ENCODE measurements at regions not wholly inside any gene's neighbourhood (a gene's known extent, or its start where the extent isn't known, plus 50 kb on each side); places are given as distances from the start of the nearest gene placed in this dataset.
"Not testable (repeated sequence)": the region's sequence is repeated elsewhere in the genome, so short reads cannot be mapped to it uniquely, and the experiment has no call there.

DNA sequence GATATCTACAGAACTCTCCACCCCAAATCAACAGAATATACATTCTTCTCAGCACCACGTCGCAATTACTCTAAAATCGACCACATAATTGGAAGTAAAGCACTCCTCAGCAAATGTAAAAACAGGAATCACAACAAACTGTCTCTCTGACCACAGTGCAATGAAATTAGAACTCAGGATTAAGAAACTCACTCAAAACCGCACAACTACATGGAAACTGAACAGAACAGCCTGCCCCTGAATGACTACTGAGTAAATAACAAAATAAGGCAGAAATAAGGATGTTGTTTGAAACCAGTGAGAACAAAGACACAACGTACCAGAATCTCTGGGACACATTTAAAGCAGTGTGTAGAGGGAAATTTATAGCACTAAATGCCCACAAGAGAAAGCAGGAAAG lies 156.3 kb upstream of the SPRY1 start:
- H3K36me3 Mint-ChIP-seq (ENCODE audit: low read depth); intact Hi-C loops (cut with micrococcal nuclease); H3K4me3 Mint-ChIP-seq; DNase-seq; H3K4me1 Mint-ChIP-seq (ENCODE audit: low read depth); H3K27me3 Mint-ChIP-seq (ENCODE audit: low read depth); CTCF ChIA-PET; H3K27ac Mint-ChIP-seq: not testable (repeated sequence)
- H3K9me3 Mint-ChIP-seq, result peaks cover 14% of the 10 kb centered on the region

GRCh38 chr4:123243220-123243619 lies 153.4 kb upstream of the SPRY1 start:
- H3K9me3 Mint-ChIP-seq, result peaks cover 14% of the 10 kb centered on the region
- H3K4me3 Mint-ChIP-seq; H3K4me1 Mint-ChIP-seq (ENCODE audit: low read depth); intact Hi-C loops (cut with micrococcal nuclease); DNase-seq; CTCF ChIA-PET; H3K27ac Mint-ChIP-seq; H3K36me3 Mint-ChIP-seq (ENCODE audit: low read depth); H3K27me3 Mint-ChIP-seq (ENCODE audit: low read depth): not testable (repeated sequence)

GRCh38 chr4:123244137-123244536 lies 152.5 kb upstream of the SPRY1 start:
- Mint-ChIP-seq H3K27ac (no peak overlapping the region), H3K4me3 (no peak overlapping the region), H3K4me1 (ENCODE audit: low read depth) (no peaks in the 10 kb centered on the region), H3K9me3 (peaks cover 14% of the 10 kb centered on the region), H3K36me3 (ENCODE audit: low read depth) (no peaks in the 10 kb centered on the region), H3K27me3 (ENCODE audit: low read depth) (no peaks in the 10 kb centered on the region)
- DNase-seq, result no peak
- intact Hi-C loops (cut with micrococcal nuclease), result no loop called here
- CTCF ChIA-PET, result no interaction called here

DNA sequence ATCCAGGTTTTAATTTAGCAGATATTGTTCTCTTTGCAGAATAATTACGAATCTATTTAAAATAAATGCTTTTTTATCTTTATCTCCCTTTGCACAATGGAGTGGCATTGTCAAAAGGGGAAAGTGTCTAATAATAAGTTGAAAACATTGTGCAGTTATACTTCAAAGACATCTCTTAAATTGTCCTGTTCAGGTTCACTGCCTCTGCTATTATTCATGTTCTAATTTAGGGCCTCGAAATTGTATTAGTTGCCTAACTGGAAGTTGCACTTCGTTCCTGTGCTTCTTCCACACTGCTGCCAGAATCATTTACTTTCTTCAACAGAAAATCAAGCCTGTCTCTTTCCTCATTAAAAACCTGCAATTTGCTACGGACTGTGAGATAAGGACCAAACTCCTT lies 150.5 kb upstream of the SPRY1 start:
- no peak overlapping the region for H3K4me3 Mint-ChIP-seq

DNA sequence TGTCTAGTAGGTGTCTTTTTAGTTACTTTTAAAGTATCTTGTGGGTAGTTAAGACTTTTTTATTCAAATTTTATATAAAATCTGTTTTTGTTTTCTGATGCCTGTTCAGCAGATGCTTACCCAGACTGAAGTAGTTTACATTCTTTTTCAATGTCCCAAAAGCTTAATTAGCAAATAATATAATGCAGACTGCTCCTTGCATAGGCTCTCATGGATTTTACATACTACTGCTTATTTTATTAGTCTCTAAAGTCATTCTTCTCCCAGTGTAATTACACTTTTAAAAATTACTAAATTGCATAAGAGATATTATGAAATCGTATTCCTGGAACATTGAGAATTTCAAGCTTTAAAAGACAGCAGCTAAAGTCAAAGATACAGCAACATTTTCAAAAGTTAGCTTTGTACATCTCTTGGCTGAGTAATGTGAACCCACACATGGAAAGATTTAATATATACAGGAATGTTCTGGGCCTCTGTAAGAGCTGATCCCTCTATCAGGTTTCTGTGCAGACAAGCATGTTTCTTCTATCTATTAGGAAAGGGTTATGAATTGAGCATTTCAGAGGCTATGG lies 148.4 kb upstream of the SPRY1 start:
- no peaks in the 10 kb centered on the region for H3K36me3 Mint-ChIP-seq (ENCODE audit: low read depth)
- intact Hi-C loops (cut with micrococcal nuclease), result no loop called here
- H3K27me3 Mint-ChIP-seq (ENCODE audit: low read depth), result no peaks in the 10 kb centered on the region
- CTCF ChIA-PET, result interaction anchor here (0.6 kb wide), 1 partner anchor 435 kb away, joined by 3 read pairs; no protein-coding TSS in a partner anchor
- no peak for DNase-seq
- H3K4me1 Mint-ChIP-seq (ENCODE audit: low read depth), result no peaks in the 10 kb centered on the region
- H3K27ac Mint-ChIP-seq, result no peak overlapping the region
- no peak overlapping the region for H3K4me3 Mint-ChIP-seq
- H3K9me3 Mint-ChIP-seq, result no peaks in the 10 kb centered on the region

More for the DNA sequence above, 150.5 kb upstream of the SPRY1 start:
- Mint-ChIP-seq H3K9me3 (peaks cover 7% of the 10 kb centered on the region), H3K4me1 (ENCODE audit: low read depth) (no peaks in the 10 kb centered on the region), H3K27ac (no peak overlapping the region), H3K27me3 (ENCODE audit: low read depth) (no peaks in the 10 kb centered on the region), H3K36me3 (ENCODE audit: low read depth) (no peaks in the 10 kb centered on the region)
- intact Hi-C loops (cut with micrococcal nuclease), result no loop called here
- no peak for DNase-seq
- CTCF ChIA-PET, result no interaction called here

DNA sequence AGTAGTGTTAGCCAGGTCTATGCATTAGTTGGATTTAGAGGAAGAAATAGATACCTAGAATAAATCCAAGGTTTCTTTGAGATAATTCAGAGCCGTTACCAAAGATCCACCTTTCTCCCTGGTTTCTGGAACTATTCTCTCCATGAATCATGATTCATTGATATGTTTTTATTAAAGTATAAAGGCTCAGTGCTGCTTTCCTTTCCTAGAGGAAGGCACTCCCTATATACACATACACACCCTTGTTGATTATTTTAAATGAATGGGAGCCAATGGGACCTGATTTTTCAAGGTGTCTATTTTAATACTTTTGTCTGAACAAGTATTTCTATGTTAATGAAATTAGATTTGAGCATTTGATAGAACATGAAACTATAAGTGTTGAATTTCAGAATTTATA lies 146.8 kb upstream of the SPRY1 start:
- Mint-ChIP-seq H3K27ac (no peak overlapping the region), H3K4me1 (ENCODE audit: low read depth) (no peaks in the 10 kb centered on the region), H3K9me3 (no peaks in the 10 kb centered on the region), H3K27me3 (ENCODE audit: low read depth) (no peaks in the 10 kb centered on the region), H3K36me3 (ENCODE audit: low read depth) (no peaks in the 10 kb centered on the region), H3K4me3 (no peak overlapping the region)
- CTCF ChIA-PET, result no interaction called here
- no peak for DNase-seq
- intact Hi-C loops (cut with micrococcal nuclease), result no loop called here

DNA sequence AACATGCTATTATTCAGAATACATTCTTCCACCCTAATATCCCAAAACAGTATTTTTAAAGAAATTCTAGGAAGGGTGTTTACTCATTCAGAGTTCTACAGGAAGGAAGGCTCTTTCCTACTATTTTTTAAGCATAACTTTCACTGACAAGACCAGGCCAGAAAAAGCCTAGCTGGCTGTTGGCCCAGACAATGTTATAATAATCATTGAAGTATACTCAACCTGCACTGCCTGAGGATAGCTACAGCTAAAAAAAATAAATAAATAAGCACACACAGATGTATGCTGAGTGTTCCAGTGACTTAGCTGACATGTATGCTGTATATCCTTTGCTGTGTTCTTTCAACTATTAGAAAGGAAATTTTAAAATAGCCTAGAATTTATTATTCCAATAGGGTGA lies 145.8 kb upstream of the SPRY1 start:
- H3K27ac Mint-ChIP-seq, result no peak overlapping the region
- no peak for DNase-seq
- H3K27me3 Mint-ChIP-seq (ENCODE audit: low read depth), result no peaks in the 10 kb centered on the region
- H3K36me3 Mint-ChIP-seq (ENCODE audit: low read depth), result peaks cover under 1% of the 10 kb centered on the region
- intact Hi-C loops (cut with micrococcal nuclease), result no loop called here
- no peaks in the 10 kb centered on the region for H3K4me1 Mint-ChIP-seq (ENCODE audit: low read depth)
- H3K9me3 Mint-ChIP-seq, result no peaks in the 10 kb centered on the region
- CTCF ChIA-PET, result no interaction called here
- no peak overlapping the region for H3K4me3 Mint-ChIP-seq

DNA sequence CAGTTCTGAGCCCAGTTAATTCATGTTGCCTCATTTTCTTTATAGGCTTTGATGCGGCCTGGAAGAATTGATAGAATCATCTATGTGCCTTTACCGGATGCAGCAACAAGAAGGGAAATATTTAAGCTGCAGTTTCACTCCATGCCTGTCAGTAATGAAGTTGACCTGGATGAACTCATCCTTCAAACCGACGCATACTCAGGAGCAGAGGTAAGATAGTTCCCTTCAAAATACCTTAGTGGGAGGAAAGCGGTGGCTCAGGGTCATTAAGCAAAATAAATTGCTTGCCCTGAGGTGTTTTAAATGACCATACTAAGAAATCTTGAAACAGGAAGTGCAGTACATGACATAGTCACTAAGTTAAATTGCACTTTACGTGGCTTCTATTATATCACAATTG lies 140.6 kb upstream of the SPRY1 start:
- Mint-ChIP-seq H3K9me3 (no peaks in the 10 kb centered on the region), H3K27ac (no peak overlapping the region), H3K4me1 (ENCODE audit: low read depth) (no peaks in the 10 kb centered on the region), H3K27me3 (ENCODE audit: low read depth) (no peaks in the 10 kb centered on the region), H3K4me3 (no peak overlapping the region), H3K36me3 (ENCODE audit: low read depth) (peaks cover 21% of the 10 kb centered on the region)
- intact Hi-C loops (cut with micrococcal nuclease), result no loop called here
- CTCF ChIA-PET, result no interaction called here
- DNase-seq, result no peak

DNA sequence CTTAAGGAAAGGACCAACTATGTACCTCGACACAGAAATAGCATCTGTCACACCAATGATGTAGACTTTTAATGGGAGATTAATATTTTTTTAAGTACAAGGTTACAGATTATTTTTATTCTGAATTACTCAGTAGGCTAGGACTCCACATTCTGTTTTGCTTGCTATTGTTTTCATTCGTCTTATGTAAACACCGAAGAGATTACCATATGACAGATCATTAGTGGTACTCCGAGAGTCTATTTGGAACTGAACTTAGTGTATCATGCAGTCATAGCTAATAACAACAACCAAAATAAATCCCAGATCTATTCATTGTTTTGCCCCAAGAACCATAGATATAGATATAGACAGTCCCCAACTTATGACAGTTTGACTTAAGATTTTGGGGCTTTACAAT lies 139.7 kb upstream of the SPRY1 start:
- Mint-ChIP-seq H3K9me3 (no peaks in the 10 kb centered on the region), H3K27ac (no peak overlapping the region), H3K4me3 (no peak overlapping the region), H3K27me3 (ENCODE audit: low read depth) (no peaks in the 10 kb centered on the region), H3K4me1 (ENCODE audit: low read depth) (no peaks in the 10 kb centered on the region), H3K36me3 (ENCODE audit: low read depth) (peaks cover 24% of the 10 kb centered on the region)
- CTCF ChIA-PET, result no interaction called here
- intact Hi-C loops (cut with micrococcal nuclease), result no loop called here
- no peak for DNase-seq

GRCh38 chr4:123257591-123257990 lies 139.0 kb upstream of the SPRY1 start:
- H3K9me3 Mint-ChIP-seq, result no peaks in the 10 kb centered on the region
- H3K4me1 Mint-ChIP-seq (ENCODE audit: low read depth), result no peaks in the 10 kb centered on the region
- H3K4me3 Mint-ChIP-seq, result no peak overlapping the region
- peaks cover 27% of the 10 kb centered on the region for H3K36me3 Mint-ChIP-seq (ENCODE audit: low read depth)
- CTCF ChIA-PET, result no interaction called here
- no peak overlapping the region for H3K27ac Mint-ChIP-seq
- DNase-seq, result no peak
- intact Hi-C loops (cut with micrococcal nuclease), result no loop called here
- H3K27me3 Mint-ChIP-seq (ENCODE audit: low read depth), result no peaks in the 10 kb centered on the region

GRCh38 chr4:123259676-123260646 lies 136.6 kb upstream of the SPRY1 start:
- no peaks in the 10 kb centered on the region for H3K4me1 Mint-ChIP-seq (ENCODE audit: low read depth)
- no peak for DNase-seq
- H3K4me3 Mint-ChIP-seq, result no peak overlapping the region
- intact Hi-C loops (cut with micrococcal nuclease), result no loop called here
- H3K27ac Mint-ChIP-seq, result no peak overlapping the region
- H3K36me3 Mint-ChIP-seq (ENCODE audit: low read depth), result peaks cover 35% of the 10 kb centered on the region
- CTCF ChIA-PET, result no interaction called here
- no peaks in the 10 kb centered on the region for H3K9me3 Mint-ChIP-seq
- H3K27me3 Mint-ChIP-seq (ENCODE audit: low read depth), result no peaks in the 10 kb centered on the region

DNA sequence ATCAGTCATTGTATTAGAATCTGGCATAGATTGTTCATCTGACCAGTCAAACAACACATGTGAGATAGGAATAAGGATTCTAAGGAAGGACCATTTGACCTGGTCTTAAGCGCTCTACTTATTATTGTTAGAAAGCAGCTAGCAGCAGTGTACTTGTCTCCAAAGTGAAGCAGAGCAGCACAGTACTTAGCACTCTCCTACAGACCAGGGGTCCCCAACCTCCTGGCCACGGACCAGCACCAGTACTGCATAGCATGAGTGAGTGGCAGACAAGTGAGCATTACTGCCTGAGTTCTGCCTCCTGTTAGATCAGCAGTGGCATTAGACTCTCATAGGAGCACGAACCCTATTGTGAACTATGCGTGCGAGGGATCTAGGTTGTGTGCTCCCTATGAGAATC lies 135.9 kb upstream of the SPRY1 start:
- intact Hi-C loops (cut with micrococcal nuclease), result no loop called here
- no peak overlapping the region for H3K27ac Mint-ChIP-seq
- CTCF ChIA-PET, result no interaction called here

DNA sequence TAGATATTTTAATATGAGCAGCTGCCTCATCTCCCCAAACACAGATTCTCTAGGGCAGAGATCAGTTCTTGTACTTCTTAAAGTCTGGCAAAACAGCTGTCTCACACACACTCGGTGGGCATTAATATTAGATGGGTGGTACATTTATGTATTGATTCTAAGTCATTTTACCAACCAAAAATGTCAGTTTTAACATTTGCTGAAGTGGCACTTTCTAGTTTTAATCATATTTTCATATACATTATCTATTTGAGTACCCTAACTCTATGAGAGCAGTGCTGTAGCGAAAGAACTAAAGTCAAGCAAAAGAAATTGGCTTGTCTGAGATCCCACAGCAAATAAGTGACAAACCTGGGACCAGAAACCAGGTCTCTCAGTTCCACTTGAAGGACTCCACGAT lies 134.5 kb upstream of the SPRY1 start:
- H3K4me1 Mint-ChIP-seq (ENCODE audit: low read depth), result no peaks in the 10 kb centered on the region
- CTCF ChIA-PET, result interaction anchor here (1.0 kb wide), 1 partner anchor 10 kb away, joined by 3 read pairs; no protein-coding TSS in a partner anchor
- no peak for DNase-seq
- H3K4me3 Mint-ChIP-seq, result no peak overlapping the region
- peaks cover 24% of the 10 kb centered on the region for H3K36me3 Mint-ChIP-seq (ENCODE audit: low read depth)
- no peaks in the 10 kb centered on the region for H3K9me3 Mint-ChIP-seq
- no peak overlapping the region for H3K27ac Mint-ChIP-seq
- no peaks in the 10 kb centered on the region for H3K27me3 Mint-ChIP-seq (ENCODE audit: low read depth)
- intact Hi-C loops (cut with micrococcal nuclease), result no loop called here

More for the DNA sequence above, 135.9 kb upstream of the SPRY1 start:
- DNase-seq, result no peak
- Mint-ChIP-seq H3K27me3 (ENCODE audit: low read depth) (no peaks in the 10 kb centered on the region), H3K4me3 (no peak overlapping the region), H3K4me1 (ENCODE audit: low read depth) (no peaks in the 10 kb centered on the region), H3K36me3 (ENCODE audit: low read depth) (peaks cover 35% of the 10 kb centered on the region), H3K9me3 (no peaks in the 10 kb centered on the region)
